Neuronal stem cell (in vitro differentiated cells): ENCODE measurements at regions not wholly inside any gene's neighbourhood (a gene's known extent, or its start where the extent isn't known, plus 50 kb on each side); places are given as distances from the start of the nearest gene placed in this dataset.
A peak's percentile ranks its signal among the peaks of the same experiment; 100 is the strongest.
"Not testable (repeated sequence)": the region's sequence is repeated elsewhere in the genome, so short reads cannot be mapped to it uniquely, and the experiment has no call there.

Source experiments
- DNase-seq: peaks from one replicate; pipeline ENCODE4 v3.0.0-alpha.2; 2013; ENCODE audit warnings: low spot score
- H2AFZ ChIP-seq: one replicate; pipeline ENCODE4 v1.6.1; 2013; ENCODE audit warnings: mild to moderate bottlenecking, low read length, inconsistent platforms
- H2AK5ac ChIP-seq: 2 replicates; pipeline ENCODE4 v1.6.1; 2013; ENCODE audit warnings: low read depth, mild to moderate bottlenecking, inconsistent platforms, low read length, moderate library complexity, mixed read lengths
- H2BK120ac ChIP-seq: 2 replicates; pipeline ENCODE4 v1.6.1; 2013; ENCODE audit warnings: low read depth, mild to moderate bottlenecking, inconsistent platforms, low read length, moderate library complexity, mixed read lengths
- H2BK12ac ChIP-seq: one replicate; pipeline ENCODE4 v1.6.1; 2013; ENCODE audit warnings: low read length, inconsistent platforms
- H2BK15ac ChIP-seq: 2 replicates; pipeline ENCODE4 v1.6.1; 2013; ENCODE audit warnings: mild to moderate bottlenecking, low read length, inconsistent platforms, mixed read lengths
- H2BK5ac ChIP-seq: one replicate; pipeline ENCODE4 v1.6.1; 2013; ENCODE audit warnings: inconsistent platforms, mild to moderate bottlenecking, low read length, moderate library complexity
- H3K14ac ChIP-seq: one replicate; pipeline ENCODE4 v1.6.1; 2013; ENCODE audit warnings: low read length, inconsistent platforms
- H3K18ac ChIP-seq: 2 replicates; pipeline ENCODE4 v1.6.1; 2013; ENCODE audit warnings: low read length, inconsistent platforms
- H3K23ac ChIP-seq: 2 replicates; pipeline ENCODE4 v1.6.1; 2013; ENCODE audit warnings: low read depth, mild to moderate bottlenecking, mixed read lengths, low read length, inconsistent platforms; ENCODE audit not compliant: poor library complexity
- H3K27ac ChIP-seq: replicated peaks from 3 replicates; pipeline ENCODE4 v1.5.1; 2013; ENCODE audit warnings: low read length, inconsistent platforms
- H3K27me3 ChIP-seq, 3 experiments: 2 replicates each; pipeline ENCODE4 v1.6.1; 2013; ENCODE audit warnings: low read length in 3 of 3, mild to moderate bottlenecking in 2 of 3, inconsistent platforms in 1 of 3, low read depth in 1 of 3, mixed read lengths in 1 of 3, moderate library complexity in 1 of 3; ENCODE audit not compliant: control insufficient read depth in 3 of 3, insufficient read depth in 3 of 3
- H3K36me3 ChIP-seq, 2 donors: replicated peaks in 1 of 2; 2 replicates each; pipeline ENCODE4 v1.6.1; 2013; ENCODE audit warnings: low read length in 2 of 2; ENCODE audit not compliant: control insufficient read depth in 2 of 2, insufficient read depth in 2 of 2
- H3K4ac ChIP-seq: 2 replicates; pipeline ENCODE4 v1.6.1; 2013; ENCODE audit warnings: inconsistent platforms, mild to moderate bottlenecking, low read length, moderate library complexity
- H3K4me1 ChIP-seq, 2 donors: 1 replicate in 1 of 2; 2 replicates in 1 of 2; pipeline ENCODE4 v1.6.1; 2013; ENCODE audit warnings: low read length in 2 of 2, low read depth in 1 of 2; ENCODE audit not compliant: control insufficient read depth in 2 of 2, insufficient read depth in 1 of 2
- H3K4me2 ChIP-seq: one replicate; pipeline ENCODE4 v1.6.1; 2013; ENCODE audit warnings: mild to moderate bottlenecking, low read length, inconsistent platforms; ENCODE audit not compliant: insufficient read depth, poor library complexity, severe bottlenecking
- H3K4me3 ChIP-seq, 2 donors: 2 replicates each; pipeline ENCODE4 v1.5.1; 2013; ENCODE audit warnings: low read length in 2 of 2, mild to moderate bottlenecking in 2 of 2, inconsistent platforms in 1 of 2, moderate library complexity in 1 of 2
- H3K79me1 ChIP-seq: one replicate; pipeline ENCODE4 v1.6.1; 2013; ENCODE audit warnings: low read depth, mild to moderate bottlenecking, inconsistent platforms, low read length, moderate library complexity
- H3K9ac ChIP-seq: one replicate; pipeline ENCODE4 v1.6.1; 2013; ENCODE audit warnings: mild to moderate bottlenecking, low read depth, low read length, inconsistent platforms; ENCODE audit not compliant: poor library complexity
- H3K9me3 ChIP-seq, 2 donors: replicated peaks in 1 of 2; 2 replicates each; pipeline versions ENCODE3 to v1.6.1; 2013; ENCODE audit warnings: low read length in 2 of 2, mild to moderate bottlenecking in 2 of 2, inconsistent platforms in 1 of 2, low read depth in 1 of 2, mixed read lengths in 1 of 2, moderate library complexity in 1 of 2; ENCODE audit not compliant: control insufficient read depth in 2 of 2, insufficient read depth in 1 of 2
- H4K8ac ChIP-seq: one replicate; pipeline ENCODE4 v1.6.1; 2013; ENCODE audit warnings: low read depth, mild to moderate bottlenecking, inconsistent platforms, low read length, moderate library complexity
- H4K91ac ChIP-seq: one replicate; pipeline ENCODE4 v1.6.1; 2013; ENCODE audit warnings: low read length, low read depth, mild to moderate bottlenecking, inconsistent platforms; ENCODE audit not compliant: poor library complexity
- WGBS, 2 donors: extraction: QIAGEN DNeasy Blood & Tissue Kit; methylation state at CpG; one replicate each; pipeline ENCODE4 v1.1.7; 2013; ENCODE audit warnings: missing lambda C conversion rate in 2 of 2, mixed read lengths in 1 of 2; ENCODE audit not compliant: insufficient read length in 2 of 2, insufficient replicate concordance in 1 of 2; ENCODE audit errors: extremely low coverage in 2 of 2; 5-methylcytosine and 5-hydroxymethylcytosine counted together

DNA sequence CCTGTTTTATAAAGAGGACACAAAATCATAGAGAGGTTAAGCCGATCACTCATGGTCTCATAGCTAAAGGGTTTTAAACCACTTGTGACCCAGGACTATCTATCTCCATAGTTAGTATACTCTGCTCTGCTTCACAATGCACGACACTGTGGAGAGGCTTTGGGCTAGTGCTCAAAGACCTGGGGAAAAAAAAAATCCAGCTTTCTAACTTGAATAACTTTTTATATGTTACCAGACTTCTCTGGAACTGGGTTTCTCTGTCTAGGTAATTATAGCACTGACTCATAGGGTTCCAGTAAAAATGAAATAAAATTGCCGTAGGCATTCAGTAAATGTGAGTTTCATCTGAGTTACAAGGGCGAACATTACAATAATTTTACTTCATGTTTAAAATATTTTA is 273.7 kb upstream of the TECRL start:
- no peak overlapping the region for H3K4me3 ChIP-seq
- no peak overlapping the region for H3K27ac ChIP-seq
- no CpG with 5 or more reads among the region's 4 CpGs for WGBS, 2 donors
- no peak overlapping the region for H2BK15ac ChIP-seq
- H2AK5ac ChIP-seq, result no peak overlapping the region
- H3K9ac ChIP-seq, result no peak overlapping the region
- H2BK5ac ChIP-seq, result no peak overlapping the region
- no peak for DNase-seq
- no peaks in the 10 kb centered on the region for H3K36me3 ChIP-seq
- H3K4ac ChIP-seq, result no peak overlapping the region
- H3K27me3 ChIP-seq, result no peaks in the 10 kb centered on the region
- no peak overlapping the region for H3K4me2 ChIP-seq
- no peaks in the 10 kb centered on the region for H3K9me3 ChIP-seq
- no peak overlapping the region for H2BK120ac ChIP-seq
- H3K18ac ChIP-seq, result no peak overlapping the region
- no peak overlapping the region for H3K23ac ChIP-seq
- no peak overlapping the region for H4K91ac ChIP-seq
- H3K79me1 ChIP-seq, result no peaks in the 10 kb centered on the region
- H3K14ac ChIP-seq, result no peak overlapping the region
- H4K8ac ChIP-seq, result no peak overlapping the region
- H3K4me1 ChIP-seq, result no peaks in the 10 kb centered on the region
- H2AFZ ChIP-seq, result no peak overlapping the region
- no peak overlapping the region for H2BK12ac ChIP-seq

DNA sequence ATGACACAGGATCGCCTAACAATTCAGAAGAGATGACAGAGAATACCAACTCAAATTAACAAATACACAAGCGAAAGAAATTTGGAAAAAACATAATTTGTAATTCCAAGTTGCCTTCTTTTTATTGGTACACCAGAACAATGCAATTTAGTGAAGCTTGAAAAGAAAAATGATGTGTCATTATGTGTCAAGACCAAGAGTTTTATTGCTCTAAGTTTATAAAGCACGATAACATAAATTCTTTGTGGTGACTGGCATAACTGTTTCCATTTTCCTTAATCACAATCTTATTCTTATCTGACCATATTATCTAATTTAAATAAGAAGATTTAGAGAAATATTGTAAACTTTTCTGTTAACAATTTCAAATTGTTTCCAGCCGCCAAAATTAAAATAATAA is 273.2 kb upstream of the TECRL start:
- WGBS, 2 donors, result no CpG with 5 or more reads among the region's 4 CpGs
- DNase-seq, result no peak
- Histone ChIP-seq H3K79me1 (no peaks in the 10 kb centered on the region), H3K4me1 (no peaks in the 10 kb centered on the region), H3K27ac (no peak overlapping the region), H3K4me3 (no peak overlapping the region), H3K4ac (no peak overlapping the region), H3K18ac (no peak overlapping the region), H3K36me3 (no peaks in the 10 kb centered on the region), H3K14ac (no peak overlapping the region), H3K9ac (no peak overlapping the region), H2BK5ac (no peak overlapping the region), H2AFZ (no peak overlapping the region), H2BK15ac (no peak overlapping the region), H2AK5ac (no peak overlapping the region), H4K8ac (no peak overlapping the region), H3K4me2 (no peak overlapping the region), H2BK120ac (no peak overlapping the region), H2BK12ac (no peak overlapping the region), H3K9me3 (no peaks in the 10 kb centered on the region), H3K27me3 (no peaks in the 10 kb centered on the region), H3K23ac (no peak overlapping the region), H4K91ac (no peak overlapping the region)

DNA sequence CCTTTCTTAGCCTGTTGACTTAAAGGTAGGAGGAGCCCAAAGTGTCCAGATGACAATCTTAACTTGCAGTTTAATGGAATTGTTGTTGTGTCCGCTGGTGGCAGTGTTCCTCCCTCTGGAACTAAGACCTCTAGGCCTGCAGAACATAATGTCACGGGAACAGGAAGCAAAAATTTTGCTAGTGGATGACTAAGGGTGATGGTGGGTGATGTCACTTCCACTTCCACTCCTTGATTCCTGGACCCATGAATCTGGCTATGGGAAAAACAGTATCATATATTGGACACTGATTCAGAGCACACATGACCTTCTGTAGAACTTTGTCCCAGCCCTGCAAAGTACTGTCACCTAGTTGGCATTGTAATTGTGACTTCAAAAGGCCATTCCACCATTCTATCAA is 263.9 kb upstream of the TECRL start:
- not testable (repeated sequence) for H3K9ac ChIP-seq, H3K27ac ChIP-seq, H3K4me3 ChIP-seq, H3K4me2 ChIP-seq, H2BK120ac ChIP-seq, H2BK12ac ChIP-seq, H2AFZ ChIP-seq, H3K18ac ChIP-seq, DNase-seq, H2AK5ac ChIP-seq, H3K27me3 ChIP-seq, H3K79me1 ChIP-seq, H3K36me3 ChIP-seq, H3K9me3 ChIP-seq, H3K4ac ChIP-seq, H2BK5ac ChIP-seq, H3K4me1 ChIP-seq, H4K91ac ChIP-seq, H2BK15ac ChIP-seq, H4K8ac ChIP-seq, H3K14ac ChIP-seq, H3K23ac ChIP-seq
- WGBS, 2 donors, result no CpG with 5 or more reads among the region's 2 CpGs

DNA sequence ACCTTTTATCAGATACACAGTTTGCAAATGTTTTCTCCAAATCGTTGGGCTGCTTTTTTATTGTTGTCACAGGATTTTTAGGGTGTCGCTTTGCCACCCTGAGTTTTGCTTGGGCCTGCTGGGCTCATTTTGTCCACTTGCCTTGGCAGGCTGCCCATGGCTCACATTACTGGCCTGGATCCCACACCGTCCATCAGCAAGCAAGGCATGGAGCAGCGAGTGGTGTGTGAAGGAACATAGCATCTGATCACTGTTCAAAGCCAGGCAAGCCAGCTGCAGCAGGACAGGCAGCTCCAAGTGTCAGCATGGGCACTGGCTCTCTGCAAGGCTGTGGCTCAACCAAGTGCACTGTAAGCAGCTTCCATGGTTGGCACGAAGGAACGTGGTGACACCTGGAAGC is 261.4 kb upstream of the TECRL start:
- no peak overlapping the region for H2AFZ ChIP-seq
- H3K4me2 ChIP-seq, result no peak overlapping the region
- H4K91ac ChIP-seq, result no peak overlapping the region
- no peak overlapping the region for H3K27ac ChIP-seq
- no peak overlapping the region for H3K4me3 ChIP-seq
- H3K36me3 ChIP-seq, result no peaks in the 10 kb centered on the region
- H3K23ac ChIP-seq, result no peak overlapping the region
- H2AK5ac ChIP-seq, result no peak overlapping the region
- H3K9me3 ChIP-seq, result peaks cover 0 to 2% of the 10 kb centered on the region in 2 donors
- no peaks in the 10 kb centered on the region for H3K4me1 ChIP-seq
- no peak for DNase-seq
- H3K4ac ChIP-seq, result no peak overlapping the region
- H2BK12ac ChIP-seq, result no peak overlapping the region
- WGBS, 2 donors, result no CpG with 5 or more reads among the region's 6 CpGs
- no peaks in the 10 kb centered on the region for H3K27me3 ChIP-seq
- peak overlapping the region; percentile 50 for H3K9ac ChIP-seq
- H2BK5ac ChIP-seq, result no peak overlapping the region
- H3K18ac ChIP-seq, result no peak overlapping the region
- no peak overlapping the region for H2BK15ac ChIP-seq
- H3K79me1 ChIP-seq, result no peaks in the 10 kb centered on the region
- no peak overlapping the region for H4K8ac ChIP-seq
- no peak overlapping the region for H2BK120ac ChIP-seq
- H3K14ac ChIP-seq, result peak overlapping the region; percentile 1
